GM21381 (cell line): ENCODE measurements at regions not wholly inside any gene's neighbourhood (a gene's known extent, or its start where the extent isn't known, plus 50 kb on each side); places are given as distances from the start of the nearest gene placed in this dataset.

Experiments
- ATAC-seq: cut with Tn5 transposase; IDR thresholded peaks from one replicate; pipeline ENCODE4 v1.9.1; 2021; ENCODE audit warnings: mild to moderate bottlenecking, moderate library complexity; ENCODE audit not compliant: unreplicated experiment

- ATAC-seq, result no peak
Observed at GRCh38 chr6:14187406-14187805, 69.8 kb downstream of the CD83 start.

GRCh38 chr6:14189074-14189473 lies 71.5 kb downstream of the CD83 start:
- ATAC-seq, result no peak

- ATAC-seq, result no peak
Observed at GRCh38 chr6:14190191-14190928, 72.8 kb downstream of the CD83 start.

- no peak for ATAC-seq
Observed at GRCh38 chr6:14190929-14191224, 73.3 kb downstream of the CD83 start.

GRCh38 chr6:14191761-14192160 lies 74.2 kb downstream of the CD83 start:
- no peak for ATAC-seq

GRCh38 chr6:14192216-14192788 lies 74.7 kb downstream of the CD83 start:
- no peak for ATAC-seq

- no peak for ATAC-seq
Observed at GRCh38 chr6:14193524-14193923, 76.0 kb downstream of the CD83 start.

GRCh38 chr6:14194483-14194882 lies 76.9 kb downstream of the CD83 start:
- ATAC-seq, result no peak

- no peak for ATAC-seq
Observed at GRCh38 chr6:14194976-14195375, 77.4 kb downstream of the CD83 start.

GRCh38 chr6:14196026-14196425 lies 78.5 kb downstream of the CD83 start:
- ATAC-seq, result no peak

- ATAC-seq, result no peak
Observed at GRCh38 chr6:14197118-14197517, 79.5 kb downstream of the CD83 start.

GRCh38 chr6:14200047-14200446 lies 82.5 kb downstream of the CD83 start:
- no peak for ATAC-seq

GRCh38 chr6:14202947-14203346 lies 85.4 kb downstream of the CD83 start:
- ATAC-seq, result no peak

GRCh38 chr6:14206391-14206790 lies 88.8 kb downstream of the CD83 start:
- ATAC-seq, result no peak

- ATAC-seq, result no peak
Observed at GRCh38 chr6:14207448-14207847, 89.9 kb downstream of the CD83 start.

GRCh38 chr6:14209000-14209399 lies 91.4 kb downstream of the CD83 start:
- no peak for ATAC-seq

- no peak for ATAC-seq
Observed at GRCh38 chr6:14210077-14210476, 92.5 kb downstream of the CD83 start.

GRCh38 chr6:14210663-14211561 lies 93.3 kb downstream of the CD83 start:
- peak; percentile 88 for ATAC-seq

- ATAC-seq, result no peak
Observed at GRCh38 chr6:14211562-14211942, 94.0 kb downstream of the CD83 start.

GRCh38 chr6:14212020-14212419 lies 94.4 kb downstream of the CD83 start:
- no peak for ATAC-seq

- ATAC-seq, result no peak
Observed at GRCh38 chr6:14212632-14213031, 95.1 kb downstream of the CD83 start.
